Left lung (tissue), 4 donors: ENCODE measurements at regions not wholly inside any gene's neighbourhood (a gene's known extent, or its start where the extent isn't known, plus 50 kb on each side); places are given as distances from the start of the nearest gene placed in this dataset.

ENCODE experiments used
- ATAC-seq: fragments of 200-7000 bp; cut with Tn5 transposase; one replicate; pipeline ENCODE4 v1.9.1; 2020; ENCODE audit warnings: moderate library complexity
- DNase-seq, 4 donors: peaks; one replicate each; pipeline ENCODE4 v3.0.0-alpha.2; 2013 to 2020
- H3K27ac ChIP-seq, 2 donors: fragments of 200-600 bp; sonication (generic) in 1 of 2; one replicate each; pipeline versions ENCODE4 v1.5.0 to v1.8.0; 2020 to 2021
- H3K27me3 ChIP-seq, 2 donors: fragments of 200-600 bp; sonication (generic) in 1 of 2; one replicate each; pipeline versions ENCODE4 v1.5.0 to v1.8.0; 2020 to 2021
- H3K36me3 ChIP-seq, 2 donors: fragments of 200-600 bp; sonication (generic) in 1 of 2; one replicate each; pipeline versions ENCODE4 v1.5.0 to v1.8.0; 2020 to 2021
- H3K4me1 ChIP-seq, 2 donors: fragments of 200-600 bp; one replicate each; pipeline ENCODE4 v1.8.0; 2021
- H3K4me3 ChIP-seq, 2 donors: fragments of 200-600 bp; sonication (generic) in 1 of 2; one replicate each; pipeline versions ENCODE4 v1.5.0 to v1.8.0; 2020 to 2021; ENCODE audit warnings: mild to moderate bottlenecking in 1 of 2
- H3K9me3 ChIP-seq, 2 donors: fragments of 200-600 bp; sonication (generic) in 1 of 2; one replicate each; pipeline versions ENCODE4 v1.5.0 to v1.8.0; 2020 to 2021
- CTCF ChIP-seq, 2 donors: fragments of 200-600 bp; sonication (generic) in 1 of 2; IDR thresholded peaks; one replicate each; pipeline versions ENCODE4 v1.5.0 to v1.8.0; 2021; ENCODE audit warnings: antibody characterized with exemption in 2 of 2
- intact Hi-C, 2 donors: fragments of 100-400 bp; cut with DNase I; formaldehyde crosslinking; loops; one replicate each; pipeline versions ENCODE4 v1.11.2 to v1.14.2; 2022
- donor health status: DM: no; HTN: yes; CAD: no.
- donor health status: DM: no; HTN: no; CAD: no.

- Histone ChIP-seq H3K9me3 (no peaks in the 10 kb centered on the region), H3K4me3 (no peak overlapping the region), H3K27ac (no peak overlapping the region), H3K27me3 (no peaks in the 10 kb centered on the region), H3K4me1 (no peaks in the 10 kb centered on the region), H3K36me3 (no peaks in the 10 kb centered on the region)
- ATAC-seq (no peak), DNase-seq (no peak)
- intact Hi-C loops, result no loop called here
- no peak for TF ChIP-seq CTCF (IDR thresholded peaks at IDR 0.05)
Observed at GRCh38 chr4:30840571-30840970, 120.4 kb downstream of the PCDH7 start.

GRCh38 chr4:30842142-30842541 is 122.0 kb downstream of the PCDH7 start:
- TF ChIP-seq CTCF (IDR thresholded peaks at IDR 0.05), result no peak
- intact Hi-C loops, result no loop called here
- no peaks in the 10 kb centered on the region for H3K27me3 ChIP-seq
- no peaks in the 10 kb centered on the region for H3K36me3 ChIP-seq
- ATAC-seq (no peak), DNase-seq (no peak)
- no peaks in the 10 kb centered on the region for H3K9me3 ChIP-seq
- no peaks in the 10 kb centered on the region for H3K4me1 ChIP-seq
- H3K4me3 ChIP-seq, result no peak overlapping the region
- H3K27ac ChIP-seq, result no peak overlapping the region

GRCh38 chr4:30842689-30843088 is 122.5 kb downstream of the PCDH7 start:
- no peaks in the 10 kb centered on the region for H3K36me3 ChIP-seq
- DNase-seq (no peak), ATAC-seq (no peak)
- TF ChIP-seq CTCF (IDR thresholded peaks at IDR 0.05), result no peak
- no peak overlapping the region for H3K27ac ChIP-seq
- intact Hi-C loops, result no loop called here
- no peaks in the 10 kb centered on the region for H3K27me3 ChIP-seq
- H3K9me3 ChIP-seq, result no peaks in the 10 kb centered on the region
- no peak overlapping the region for H3K4me3 ChIP-seq
- no peaks in the 10 kb centered on the region for H3K4me1 ChIP-seq

GRCh38 chr4:30844861-30845582 is 124.9 kb downstream of the PCDH7 start:
- H3K27ac ChIP-seq, result no peak overlapping the region
- no peaks in the 10 kb centered on the region for H3K27me3 ChIP-seq
- H3K4me1 ChIP-seq, result no peaks in the 10 kb centered on the region
- no peaks in the 10 kb centered on the region for H3K36me3 ChIP-seq
- no peak for DNase-seq
- intact Hi-C loops, result no loop called here
- no peak for TF ChIP-seq CTCF (IDR thresholded peaks at IDR 0.05)
- no peak overlapping the region for H3K4me3 ChIP-seq
- no peaks in the 10 kb centered on the region for H3K9me3 ChIP-seq
- ATAC-seq, result no peak

GRCh38 chr4:30847167-30847566 is 127.0 kb downstream of the PCDH7 start:
- H3K4me1 ChIP-seq, result no peaks in the 10 kb centered on the region
- H3K27me3 ChIP-seq, result no peaks in the 10 kb centered on the region
- no peak for TF ChIP-seq CTCF (IDR thresholded peaks at IDR 0.05)
- intact Hi-C loops, result no loop called here
- no peak overlapping the region for H3K4me3 ChIP-seq
- ATAC-seq, result no peak
- H3K27ac ChIP-seq, result no peak overlapping the region
- no peaks in the 10 kb centered on the region for H3K36me3 ChIP-seq
- H3K9me3 ChIP-seq, result no peaks in the 10 kb centered on the region
- no peak for DNase-seq
